Tibial nerve (tissue), 4 donors: ENCODE measurements at regions not wholly inside any gene's neighbourhood (a gene's known extent, or its start where the extent isn't known, plus 50 kb on each side); places are given as distances from the start of the nearest gene placed in this dataset.

Source experiments
- EP300 ChIP-seq, 2 donors: sonication (generic); formaldehyde crosslinking; IDR thresholded peaks; one replicate each; pipeline ENCODE4 v1.6.1; 2017; ENCODE audit warnings: antibody characterized with exemption in 2 of 2, mild to moderate bottlenecking in 1 of 2
- TF ChIP-seq, protein P1 (sequence below), 5 experiments: fragments of 200-600 bp in 3 of 5; fragments of 450-650 bp in 2 of 5; sonication (generic) in 3 of 5; IDR thresholded peaks; one replicate each; pipeline ENCODE4 v1.5.1; 2016 to 2019; ENCODE audit warnings: antibody characterized with exemption in 5 of 5, mild to moderate bottlenecking in 3 of 5, moderate library complexity in 2 of 5

DNA sequence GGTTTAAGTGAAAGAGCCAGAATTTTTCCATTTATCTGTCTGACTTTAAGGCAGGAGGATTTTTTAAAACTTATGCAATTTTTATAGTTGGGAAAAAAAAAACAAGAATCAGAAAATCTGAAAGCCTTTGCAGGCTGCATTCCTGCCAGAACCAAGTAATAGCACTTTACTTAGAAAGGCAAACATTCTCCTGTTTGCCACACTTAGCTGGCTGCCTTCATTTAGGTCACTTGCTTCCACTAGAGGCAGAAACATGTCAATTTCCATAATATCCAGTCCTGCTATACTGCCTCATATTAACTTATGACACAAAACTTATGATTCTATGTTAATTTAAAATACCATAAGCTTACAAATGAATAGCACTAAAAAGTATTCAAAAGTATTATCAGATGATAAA lies 425.8 kb downstream of the FRK start:
- TF ChIP-seq, protein P1, sequence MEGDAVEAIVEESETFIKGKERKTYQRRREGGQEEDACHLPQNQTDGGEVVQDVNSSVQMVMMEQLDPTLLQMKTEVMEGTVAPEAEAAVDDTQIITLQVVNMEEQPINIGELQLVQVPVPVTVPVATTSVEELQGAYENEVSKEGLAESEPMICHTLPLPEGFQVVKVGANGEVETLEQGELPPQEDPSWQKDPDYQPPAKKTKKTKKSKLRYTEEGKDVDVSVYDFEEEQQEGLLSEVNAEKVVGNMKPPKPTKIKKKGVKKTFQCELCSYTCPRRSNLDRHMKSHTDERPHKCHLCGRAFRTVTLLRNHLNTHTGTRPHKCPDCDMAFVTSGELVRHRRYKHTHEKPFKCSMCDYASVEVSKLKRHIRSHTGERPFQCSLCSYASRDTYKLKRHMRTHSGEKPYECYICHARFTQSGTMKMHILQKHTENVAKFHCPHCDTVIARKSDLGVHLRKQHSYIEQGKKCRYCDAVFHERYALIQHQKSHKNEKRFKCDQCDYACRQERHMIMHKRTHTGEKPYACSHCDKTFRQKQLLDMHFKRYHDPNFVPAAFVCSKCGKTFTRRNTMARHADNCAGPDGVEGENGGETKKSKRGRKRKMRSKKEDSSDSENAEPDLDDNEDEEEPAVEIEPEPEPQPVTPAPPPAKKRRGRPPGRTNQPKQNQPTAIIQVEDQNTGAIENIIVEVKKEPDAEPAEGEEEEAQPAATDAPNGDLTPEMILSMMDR (IDR thresholded peaks at IDR 0.05) = no peak
- TF ChIP-seq EP300 (IDR thresholded peaks at IDR 0.05) = no peak
